T-helper 1 cell treated with Interleukin-12 subunit alpha and Interleukin-12 subunit beta and Interleukin-4 antibody, amounts not matched to agents 30 μg/mL and 1 μg/mL, for 36 hours (primary cell): ENCODE measurements at regions not wholly inside any gene's neighbourhood (a gene's known extent, or its start where the extent isn't known, plus 50 kb on each side); places are given as distances from the start of the nearest gene placed in this dataset.
A peak's percentile ranks its signal among the peaks of the same experiment; 100 is the strongest.
"Not testable (repeated sequence)": the region's sequence is repeated elsewhere in the genome, so short reads cannot be mapped to it uniquely, and the experiment has no call there.

ENCODE experiments used
- H3K27ac Mint-ChIP-seq: one replicate; pipeline ENCODE4 v1.8.0; 2021; ENCODE audit warnings: mild to moderate bottlenecking, mixed read lengths
- H3K27me3 Mint-ChIP-seq: one replicate; pipeline ENCODE4 v1.8.0; 2021; ENCODE audit warnings: low read depth, mixed read lengths
- H3K36me3 Mint-ChIP-seq: one replicate; pipeline ENCODE4 v1.8.0; 2021; ENCODE audit warnings: low read depth, mixed read lengths
- H3K4me1 Mint-ChIP-seq: one replicate; pipeline ENCODE4 v1.8.0; 2021; ENCODE audit warnings: low read depth, mixed read lengths
- H3K4me3 Mint-ChIP-seq: one replicate; pipeline ENCODE4 v1.8.0; 2021; ENCODE audit warnings: mild to moderate bottlenecking, moderate library complexity, mixed read lengths
- H3K9me3 Mint-ChIP-seq: one replicate; pipeline ENCODE4 v1.8.0; 2021; ENCODE audit warnings: mixed read lengths

DNA sequence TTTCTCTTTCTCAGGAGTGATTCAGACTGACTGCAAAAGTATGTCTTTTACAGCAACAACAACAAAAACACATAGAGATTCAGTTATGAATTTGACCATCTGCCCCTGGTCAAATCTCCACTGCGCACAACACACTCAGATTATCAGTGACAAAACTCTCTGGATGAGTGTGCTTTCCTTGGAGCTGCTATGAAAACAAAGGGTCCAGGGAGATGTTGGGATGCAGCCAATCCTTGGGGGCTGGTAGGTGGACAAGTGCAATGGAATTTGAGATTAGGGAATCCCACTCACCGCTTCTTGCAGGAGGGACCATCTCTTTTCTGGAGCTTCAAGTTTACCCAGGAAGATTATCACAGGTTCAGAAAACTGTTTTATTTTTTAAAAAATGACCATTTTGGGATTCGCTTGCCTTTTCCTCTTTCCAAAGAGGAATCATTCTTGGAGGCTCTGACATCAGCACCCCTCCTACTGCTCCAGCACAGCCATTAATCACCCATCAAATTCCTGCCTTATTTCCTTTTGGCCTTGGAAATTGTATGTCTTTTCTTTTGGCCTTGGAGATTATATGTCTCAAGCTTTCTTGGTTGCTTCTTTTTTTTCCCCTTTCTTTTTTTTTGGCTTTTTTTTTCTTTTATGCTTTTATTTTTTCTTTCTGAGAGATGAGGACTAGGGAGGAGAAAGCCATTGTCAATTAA is 311.8 kb downstream of the TSHZ3 start:
- H3K9me3 Mint-ChIP-seq = no peaks in the 10 kb centered on the region

GRCh38 chr19:31031455-31031854 is 317.8 kb downstream of the TSHZ3 start:
- H3K4me3 Mint-ChIP-seq, H3K9me3 Mint-ChIP-seq, H3K27ac Mint-ChIP-seq, H3K4me1 Mint-ChIP-seq, H3K36me3 Mint-ChIP-seq, H3K27me3 Mint-ChIP-seq: not testable (repeated sequence)

More for the DNA sequence above, 311.8 kb downstream of the TSHZ3 start:
- no peaks in the 10 kb centered on the region for H3K36me3 Mint-ChIP-seq
- H3K4me1 Mint-ChIP-seq = no peaks in the 10 kb centered on the region
- no peak overlapping the region for H3K4me3 Mint-ChIP-seq
- no peak overlapping the region for H3K27ac Mint-ChIP-seq
- no peaks in the 10 kb centered on the region for H3K27me3 Mint-ChIP-seq

DNA sequence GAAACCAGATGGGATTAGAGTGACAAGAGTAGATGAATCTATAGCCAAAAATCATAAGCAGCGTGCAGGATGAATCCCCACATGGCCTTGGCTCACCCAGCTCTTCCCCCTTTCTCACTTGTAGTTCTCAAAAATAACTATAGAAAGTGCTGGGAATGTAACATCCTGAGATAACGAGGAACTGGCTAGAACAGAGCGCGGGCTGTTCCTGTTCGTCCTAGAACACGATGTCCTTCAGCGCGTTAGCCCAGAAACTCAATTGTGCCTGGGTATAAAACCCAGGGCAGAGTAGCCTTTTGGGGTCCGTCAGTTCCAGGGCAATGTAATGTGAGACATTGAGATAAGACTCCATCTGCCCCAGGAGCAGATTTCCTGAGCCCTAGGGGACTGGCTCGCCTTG is 326.2 kb downstream of the TSHZ3 start:
- Mint-ChIP-seq H3K9me3 (no peaks in the 10 kb centered on the region), H3K27me3 (no peaks in the 10 kb centered on the region), H3K27ac (no peak overlapping the region), H3K36me3 (no peaks in the 10 kb centered on the region), H3K4me3 (no peak overlapping the region), H3K4me1 (no peaks in the 10 kb centered on the region)

- no peak overlapping the region for H3K4me3 Mint-ChIP-seq
- H3K27ac Mint-ChIP-seq = no peak overlapping the region
- no peaks in the 10 kb centered on the region for H3K36me3 Mint-ChIP-seq
- peaks cover 1% of the 10 kb centered on the region for H3K4me1 Mint-ChIP-seq
- no peaks in the 10 kb centered on the region for H3K27me3 Mint-ChIP-seq
- H3K9me3 Mint-ChIP-seq = no peaks in the 10 kb centered on the region
These were observed 330.3 kb downstream of the TSHZ3 start for GRCh38 chr19:31018936-31019335.

DNA sequence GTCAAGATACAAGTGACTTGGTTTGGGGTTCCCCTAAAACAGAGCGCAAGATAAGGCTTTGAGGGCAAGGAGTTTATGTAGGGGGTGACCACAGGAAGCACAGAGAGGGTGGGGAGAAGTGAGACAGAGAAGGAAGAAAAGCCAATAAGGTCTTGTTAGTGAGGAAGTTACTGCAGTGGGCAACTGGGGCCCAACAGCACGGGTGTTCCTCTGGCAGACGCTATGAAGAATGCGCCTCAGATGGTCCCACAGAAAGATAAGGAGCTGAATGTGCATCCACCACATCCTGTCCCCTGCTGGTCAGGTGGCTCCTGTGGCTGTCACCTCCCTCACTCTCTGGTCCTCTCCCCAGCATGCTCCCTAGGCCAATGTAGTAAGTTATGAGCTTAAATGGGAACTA is 333.5 kb downstream of the TSHZ3 start:
- peaks cover 1% of the 10 kb centered on the region for H3K4me1 Mint-ChIP-seq

GRCh38 chr19:31014668-31015067 is 334.6 kb downstream of the TSHZ3 start:
- H3K4me3 Mint-ChIP-seq = no peak overlapping the region
- H3K27ac Mint-ChIP-seq = peak overlapping the region; percentile 8
- no peaks in the 10 kb centered on the region for H3K27me3 Mint-ChIP-seq
- peaks cover 1% of the 10 kb centered on the region for H3K4me1 Mint-ChIP-seq
- no peaks in the 10 kb centered on the region for H3K36me3 Mint-ChIP-seq
- H3K9me3 Mint-ChIP-seq = no peaks in the 10 kb centered on the region

More for the DNA sequence above, 333.5 kb downstream of the TSHZ3 start:
- Mint-ChIP-seq H3K36me3 (no peaks in the 10 kb centered on the region), H3K9me3 (no peaks in the 10 kb centered on the region), H3K27me3 (no peaks in the 10 kb centered on the region), H3K4me3 (no peak overlapping the region), H3K27ac (no peak overlapping the region)

DNA sequence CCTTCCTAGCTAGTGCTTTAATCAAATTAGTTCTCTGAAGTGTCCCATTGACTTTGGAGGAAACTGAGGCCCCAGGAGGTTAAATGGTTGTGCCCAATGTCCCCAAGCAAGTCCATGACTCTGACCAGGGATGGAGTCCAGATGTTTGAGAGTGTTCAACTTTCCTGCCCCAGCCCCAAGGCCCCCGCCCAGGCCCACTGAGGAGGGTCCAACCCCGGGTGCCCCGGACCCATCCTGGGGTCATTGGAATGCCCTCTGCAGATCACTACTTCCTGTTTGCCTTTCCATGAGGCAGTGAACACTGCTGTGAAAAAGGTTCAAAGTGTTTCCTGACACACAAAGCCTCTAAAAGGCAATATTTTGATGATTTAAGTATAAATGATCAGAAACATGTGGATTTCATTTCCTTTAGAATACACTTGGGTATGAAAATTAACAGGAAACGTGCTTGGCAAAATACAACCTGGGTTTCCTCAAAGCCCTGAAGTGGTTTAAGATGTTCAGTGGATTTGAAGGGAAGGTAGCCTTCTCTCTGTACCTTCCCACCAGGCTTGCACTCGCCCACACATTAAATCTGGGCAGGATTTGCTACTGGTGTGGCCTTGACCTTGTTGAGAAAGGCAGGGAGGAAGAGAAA is 335.7 kb downstream of the TSHZ3 start:
- Mint-ChIP-seq H3K27ac (no peak overlapping the region), H3K4me3 (no peak overlapping the region), H3K4me1 (peaks cover 1% of the 10 kb centered on the region), H3K9me3 (no peaks in the 10 kb centered on the region), H3K36me3 (no peaks in the 10 kb centered on the region), H3K27me3 (no peaks in the 10 kb centered on the region)

- Mint-ChIP-seq H3K36me3 (no peaks in the 10 kb centered on the region), H3K4me3 (no peak overlapping the region), H3K27ac (no peak overlapping the region), H3K4me1 (no peaks in the 10 kb centered on the region), H3K27me3 (no peaks in the 10 kb centered on the region), H3K9me3 (no peaks in the 10 kb centered on the region)
These were observed 346.6 kb downstream of the TSHZ3 start for GRCh38 chr19:31002518-31003244.

GRCh38 chr19:31001991-31002390 is 347.2 kb downstream of the TSHZ3 start:
- H3K36me3 Mint-ChIP-seq = no peaks in the 10 kb centered on the region
- no peak overlapping the region for H3K4me3 Mint-ChIP-seq
- no peaks in the 10 kb centered on the region for H3K4me1 Mint-ChIP-seq
- H3K9me3 Mint-ChIP-seq = no peaks in the 10 kb centered on the region
- no peaks in the 10 kb centered on the region for H3K27me3 Mint-ChIP-seq
- no peak overlapping the region for H3K27ac Mint-ChIP-seq

- no peaks in the 10 kb centered on the region for H3K27me3 Mint-ChIP-seq
- no peaks in the 10 kb centered on the region for H3K4me1 Mint-ChIP-seq
- H3K4me3 Mint-ChIP-seq = no peak overlapping the region
- H3K36me3 Mint-ChIP-seq = no peaks in the 10 kb centered on the region
- no peaks in the 10 kb centered on the region for H3K9me3 Mint-ChIP-seq
- H3K27ac Mint-ChIP-seq = no peak overlapping the region
These were observed 348.3 kb downstream of the TSHZ3 start for GRCh38 chr19:31000913-31001312.

GRCh38 chr19:30999726-31000125 is 349.5 kb downstream of the TSHZ3 start:
- no peaks in the 10 kb centered on the region for H3K9me3 Mint-ChIP-seq
- no peaks in the 10 kb centered on the region for H3K4me1 Mint-ChIP-seq
- no peak overlapping the region for H3K4me3 Mint-ChIP-seq
- no peaks in the 10 kb centered on the region for H3K27me3 Mint-ChIP-seq
- H3K36me3 Mint-ChIP-seq = no peaks in the 10 kb centered on the region
- no peak overlapping the region for H3K27ac Mint-ChIP-seq

DNA sequence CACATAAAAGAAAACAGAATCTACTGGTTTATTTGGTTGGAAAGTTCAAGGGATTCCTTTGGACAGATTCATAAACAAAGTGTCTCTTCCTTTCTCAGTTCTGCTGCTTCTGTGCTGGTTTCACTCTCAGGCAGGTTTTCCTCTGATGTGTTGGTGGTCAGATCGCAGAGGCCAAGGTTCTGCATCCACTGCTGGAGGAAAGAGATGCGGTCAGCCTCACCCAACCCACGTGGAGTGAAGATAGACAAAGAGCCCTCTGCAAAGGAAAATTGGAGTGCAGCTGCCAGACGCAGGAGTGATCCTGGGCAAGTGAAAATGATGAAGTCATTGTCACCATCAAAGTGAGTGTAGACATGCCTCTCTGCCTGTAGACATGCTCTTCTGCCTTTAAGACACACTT is 352.0 kb downstream of the TSHZ3 start:
- no peaks in the 10 kb centered on the region for H3K4me1 Mint-ChIP-seq
- no peak overlapping the region for H3K4me3 Mint-ChIP-seq
- no peaks in the 10 kb centered on the region for H3K27me3 Mint-ChIP-seq
- H3K27ac Mint-ChIP-seq = no peak overlapping the region
- no peaks in the 10 kb centered on the region for H3K36me3 Mint-ChIP-seq
- no peaks in the 10 kb centered on the region for H3K9me3 Mint-ChIP-seq

DNA sequence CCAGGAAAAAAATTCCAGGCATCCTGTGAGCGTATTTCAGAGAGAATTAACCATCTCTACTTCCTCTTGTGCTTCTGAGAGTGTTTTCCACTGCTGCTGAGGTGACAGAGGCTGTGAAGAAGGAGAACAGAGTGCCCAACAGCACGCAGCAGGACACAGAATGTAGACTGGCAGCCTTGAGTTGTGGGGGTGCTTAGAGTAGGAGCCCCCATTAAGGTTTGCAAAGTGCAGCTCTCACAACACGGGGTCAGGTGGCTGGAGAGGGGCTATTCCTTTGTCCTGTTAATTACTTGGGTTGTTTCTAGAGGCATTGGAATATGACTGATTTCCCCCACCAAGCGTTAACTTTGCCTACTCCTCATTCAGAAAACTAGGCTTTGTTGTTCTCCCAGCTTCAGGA is 370.6 kb downstream of the TSHZ3 start:
- Mint-ChIP-seq H3K9me3 (peaks cover 5% of the 10 kb centered on the region), H3K27me3 (no peaks in the 10 kb centered on the region), H3K27ac (no peak overlapping the region), H3K4me3 (no peak overlapping the region), H3K4me1 (no peaks in the 10 kb centered on the region), H3K36me3 (no peaks in the 10 kb centered on the region)

DNA sequence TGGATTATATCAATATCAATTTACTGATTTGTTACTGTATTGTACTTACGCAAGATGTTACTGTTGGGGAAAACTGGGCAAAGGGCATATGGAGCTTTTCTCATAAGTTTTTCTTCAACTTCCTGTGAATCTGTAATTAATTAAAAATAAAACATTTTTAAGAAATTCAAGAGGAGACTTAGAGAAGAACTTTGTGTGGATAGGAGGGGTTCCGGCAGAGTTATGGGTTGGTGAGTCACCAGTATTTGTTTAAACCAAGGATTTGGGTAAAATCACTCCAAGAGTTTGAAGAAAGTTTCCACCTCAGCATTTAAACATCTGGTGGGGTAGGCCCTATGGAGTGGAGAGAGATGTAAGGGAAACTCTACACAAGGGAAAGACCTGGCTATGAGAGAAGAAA is 379.6 kb downstream of the TSHZ3 start:
- H3K27me3 Mint-ChIP-seq = no peaks in the 10 kb centered on the region
- H3K9me3 Mint-ChIP-seq = no peaks in the 10 kb centered on the region
- no peak overlapping the region for H3K27ac Mint-ChIP-seq
- H3K4me1 Mint-ChIP-seq = no peaks in the 10 kb centered on the region
- no peak overlapping the region for H3K4me3 Mint-ChIP-seq
- no peaks in the 10 kb centered on the region for H3K36me3 Mint-ChIP-seq

DNA sequence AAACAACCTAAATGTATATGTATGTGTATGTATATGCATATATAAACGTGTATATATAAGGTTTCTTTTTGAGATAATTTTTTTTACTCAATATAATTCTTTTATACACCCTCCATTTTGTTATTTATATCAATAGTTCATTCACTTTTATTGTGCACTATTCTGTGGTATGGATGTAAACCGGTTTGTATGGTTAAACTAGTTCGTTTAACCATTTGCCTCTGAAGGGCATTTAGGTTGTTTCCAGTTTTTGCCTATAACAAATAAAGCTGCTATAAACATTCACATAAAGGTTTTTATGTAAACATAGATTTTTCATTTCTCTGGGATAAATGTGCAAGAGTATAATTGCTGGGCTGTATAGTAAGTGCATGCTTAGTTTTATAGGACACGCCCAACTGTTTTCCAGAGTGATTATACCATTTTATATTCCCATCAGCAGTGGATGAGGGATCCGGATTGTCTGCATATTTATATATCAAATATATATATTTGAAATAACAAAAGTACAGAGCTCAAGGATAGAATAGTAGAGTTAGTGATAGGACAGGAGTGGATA is 380.3 kb downstream of the TSHZ3 start:
- Mint-ChIP-seq H3K4me3 (no peak overlapping the region), H3K27ac (no peak overlapping the region), H3K9me3 (no peaks in the 10 kb centered on the region), H3K4me1 (no peaks in the 10 kb centered on the region), H3K36me3 (no peaks in the 10 kb centered on the region), H3K27me3 (no peaks in the 10 kb centered on the region)
